AML-193 (cell line): ENCODE measurements at regions not wholly inside any gene's neighbourhood (a gene's known extent, or its start where the extent isn't known, plus 50 kb on each side); places are given as distances from the start of the nearest gene placed in this dataset.

Experiments
- DNase-seq, 2 experiments: peaks; one replicate each; lab custom pipeline; 2025; lab: John Stamatoyannopoulos, UW

DNA sequence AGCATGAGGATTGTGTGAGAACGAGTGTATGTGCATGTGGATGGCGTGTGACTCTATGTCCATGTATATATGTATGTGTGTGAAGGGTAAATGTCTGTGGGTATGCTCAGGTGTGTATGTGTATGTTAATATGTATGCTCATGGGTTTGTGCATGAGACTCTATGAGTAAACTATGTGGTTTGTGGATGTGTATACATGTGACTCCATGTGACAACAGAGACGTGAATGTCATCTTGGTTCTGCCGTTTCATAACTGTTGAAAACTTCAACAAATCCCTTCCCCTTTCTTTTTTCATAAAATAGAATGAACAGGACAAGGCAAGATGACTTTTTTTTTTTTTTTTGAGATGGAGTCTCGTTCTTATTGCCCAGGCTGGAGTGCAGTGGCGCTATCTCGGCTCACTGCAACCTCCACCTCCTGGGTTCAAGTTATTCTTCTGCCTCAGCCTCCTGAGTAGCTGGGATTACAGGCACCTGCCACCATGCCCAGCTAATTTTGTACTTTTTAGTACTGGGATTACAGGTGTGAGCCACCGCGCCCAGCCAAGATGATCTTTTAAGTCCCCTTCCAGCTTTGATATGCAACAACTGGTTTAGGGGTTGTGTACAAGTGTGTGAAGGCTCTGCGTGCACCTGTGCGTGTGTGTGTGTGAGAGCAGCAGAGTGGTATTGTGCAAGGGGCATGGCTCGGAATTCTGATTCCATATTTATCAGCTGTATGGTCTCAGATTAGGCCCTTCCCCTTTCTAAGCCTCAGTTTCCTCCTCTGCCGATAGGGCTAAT, 106.3 kb downstream of the EBNA1BP2 start:
- DNase-seq: no peak

DNA sequence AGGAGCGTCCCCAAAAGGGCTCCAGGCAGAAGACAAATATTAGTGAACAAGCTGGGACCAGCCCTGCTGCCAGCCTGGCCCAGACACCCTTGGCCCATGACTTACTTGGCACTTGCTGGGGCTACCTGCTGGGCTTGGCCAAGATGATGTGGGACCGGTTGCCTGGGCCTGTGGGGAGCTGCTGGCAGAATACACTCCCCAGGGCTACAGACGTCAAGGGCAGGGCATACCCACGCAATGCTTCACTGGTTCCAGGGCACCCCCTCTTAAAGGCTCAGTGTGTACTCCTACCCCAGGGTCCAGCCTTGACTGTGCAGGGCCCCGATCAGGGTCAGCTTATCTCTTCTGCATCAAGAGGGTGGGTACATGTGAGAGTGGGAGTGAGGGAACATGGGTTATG, 106.5 kb upstream of the SLC2A1 start:
- DNase-seq: no peak

DNA sequence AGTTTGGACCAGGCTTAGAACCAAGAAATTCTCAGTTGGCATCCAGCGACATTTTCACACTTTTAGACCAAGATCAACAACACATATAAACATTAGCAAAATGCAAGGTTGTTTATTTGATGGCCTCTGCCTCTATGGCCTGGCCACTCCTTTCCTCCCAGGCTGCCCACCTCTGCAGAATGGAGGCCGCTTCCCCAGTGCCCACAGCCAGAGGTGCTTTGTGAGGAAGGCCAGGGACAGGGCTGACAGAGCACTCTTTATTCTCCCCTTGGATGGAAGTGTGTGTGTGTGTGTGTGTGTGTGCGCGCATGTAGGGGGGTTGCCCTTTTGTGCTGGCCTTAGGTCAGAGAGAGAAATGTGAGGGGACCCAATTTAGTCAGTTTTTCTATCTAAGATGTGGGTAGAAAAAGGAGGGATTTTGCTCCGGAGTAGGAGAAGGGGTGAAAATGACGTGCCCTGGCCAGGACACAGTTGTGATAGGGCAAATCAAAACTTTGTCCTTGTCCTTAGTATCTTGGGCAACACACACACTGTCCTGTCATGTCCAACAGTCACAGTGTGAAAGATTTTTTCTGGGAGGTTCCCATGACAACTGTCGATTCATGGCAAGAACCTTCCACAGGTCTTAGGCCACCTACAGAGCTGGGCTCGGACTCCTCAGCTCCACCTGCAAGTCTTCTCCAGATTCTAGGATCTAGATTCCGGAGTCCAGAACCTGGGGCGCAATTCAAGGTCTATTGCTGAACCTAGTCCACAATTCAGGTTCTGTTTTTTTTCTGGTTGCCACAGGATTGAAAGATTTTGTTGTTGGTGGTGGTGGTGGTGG, 104.9 kb upstream of the SLC2A1 start:
- no peak for DNase-seq

DNA sequence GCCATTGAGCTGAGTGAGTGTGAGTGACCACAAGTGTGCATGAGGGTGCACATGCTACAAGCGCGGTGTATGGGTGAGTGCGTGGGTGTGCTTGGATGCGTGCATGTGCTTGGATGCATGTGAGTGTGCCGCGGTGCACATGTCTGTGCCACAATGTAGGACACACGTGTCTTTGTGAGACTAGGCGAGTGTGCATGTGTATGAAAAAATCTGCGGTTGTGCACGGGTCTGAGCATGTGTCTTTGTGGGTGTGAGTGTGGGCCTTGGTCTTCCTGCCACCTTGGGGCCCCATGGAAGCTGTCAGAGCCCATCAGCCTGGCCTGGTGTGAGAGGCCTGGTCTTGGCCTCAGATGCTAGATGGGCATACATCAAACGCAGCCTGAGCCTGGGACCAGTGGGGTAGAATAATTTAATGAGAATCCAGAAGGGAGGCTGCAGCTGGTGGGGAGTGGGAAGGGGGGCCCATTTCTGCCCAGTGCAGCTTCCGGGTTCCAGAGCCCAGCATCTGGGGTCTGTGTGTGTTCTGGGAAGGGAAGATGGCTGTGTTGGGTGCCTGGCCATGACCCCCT, 103.9 kb upstream of the SLC2A1 start:
- no peak for DNase-seq

DNA sequence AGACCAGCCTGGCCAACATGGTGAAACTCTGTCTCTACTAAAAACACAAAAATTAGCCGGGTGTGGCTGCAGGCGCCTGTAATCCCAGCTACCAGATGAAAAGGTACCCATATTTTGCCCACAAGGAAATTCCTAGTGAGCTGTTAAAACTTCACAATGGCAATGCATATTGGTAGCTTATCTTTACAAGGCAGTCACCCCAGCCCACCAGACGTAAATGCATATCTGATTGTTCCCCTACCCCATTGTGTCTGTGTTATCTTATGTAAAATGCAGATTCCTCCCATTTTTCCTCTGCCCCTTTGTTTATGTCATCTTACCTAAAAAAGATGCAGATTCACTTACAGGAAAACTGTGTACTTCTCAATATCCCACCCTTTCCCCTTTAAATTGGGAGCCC, 103.1 kb upstream of the SLC2A1 start:
- no peak for DNase-seq

DNA sequence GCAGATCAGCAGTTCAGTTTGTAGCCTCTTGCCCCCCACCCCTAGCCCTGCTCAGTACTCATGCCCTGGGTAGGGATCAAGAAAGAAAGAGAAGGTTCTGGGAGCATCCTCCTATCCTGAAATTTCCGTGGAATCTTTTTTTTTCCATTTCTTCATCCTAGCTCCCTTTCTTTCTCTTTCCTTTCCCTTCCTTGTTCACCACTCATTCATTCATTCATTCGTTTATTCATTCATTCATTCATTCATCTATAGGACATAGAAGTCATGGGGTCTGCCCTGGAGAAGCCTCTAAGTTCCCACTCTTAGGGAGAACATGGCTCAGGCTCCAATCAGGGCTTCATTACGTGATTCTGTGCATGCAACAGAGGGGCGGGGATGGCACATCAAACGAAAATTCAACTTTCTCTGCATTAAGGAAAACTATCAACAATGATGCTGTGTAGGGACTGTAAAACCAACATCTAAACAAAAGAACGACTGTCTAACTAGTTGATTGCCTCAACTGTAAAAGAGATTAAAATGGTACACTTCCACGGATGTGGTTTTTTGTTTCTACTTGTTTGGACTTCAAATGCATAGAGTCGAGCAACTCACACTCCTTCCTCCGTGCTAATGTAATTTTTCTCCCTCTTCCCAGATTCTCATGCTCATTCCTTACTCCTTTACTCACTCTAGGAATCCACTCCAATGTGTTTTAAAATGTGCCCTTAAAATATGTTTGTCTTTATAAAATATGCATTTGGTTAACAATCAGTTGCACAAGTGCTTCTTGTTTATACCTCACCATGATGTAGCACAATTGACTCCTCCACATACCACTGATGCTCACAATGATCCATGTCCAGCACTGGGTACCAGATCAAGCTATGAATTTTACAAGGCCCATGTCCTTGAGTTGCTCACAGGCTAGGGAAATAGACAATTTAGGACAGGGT, 101.2 kb upstream of the SLC2A1 start:
- DNase-seq: no peak

DNA sequence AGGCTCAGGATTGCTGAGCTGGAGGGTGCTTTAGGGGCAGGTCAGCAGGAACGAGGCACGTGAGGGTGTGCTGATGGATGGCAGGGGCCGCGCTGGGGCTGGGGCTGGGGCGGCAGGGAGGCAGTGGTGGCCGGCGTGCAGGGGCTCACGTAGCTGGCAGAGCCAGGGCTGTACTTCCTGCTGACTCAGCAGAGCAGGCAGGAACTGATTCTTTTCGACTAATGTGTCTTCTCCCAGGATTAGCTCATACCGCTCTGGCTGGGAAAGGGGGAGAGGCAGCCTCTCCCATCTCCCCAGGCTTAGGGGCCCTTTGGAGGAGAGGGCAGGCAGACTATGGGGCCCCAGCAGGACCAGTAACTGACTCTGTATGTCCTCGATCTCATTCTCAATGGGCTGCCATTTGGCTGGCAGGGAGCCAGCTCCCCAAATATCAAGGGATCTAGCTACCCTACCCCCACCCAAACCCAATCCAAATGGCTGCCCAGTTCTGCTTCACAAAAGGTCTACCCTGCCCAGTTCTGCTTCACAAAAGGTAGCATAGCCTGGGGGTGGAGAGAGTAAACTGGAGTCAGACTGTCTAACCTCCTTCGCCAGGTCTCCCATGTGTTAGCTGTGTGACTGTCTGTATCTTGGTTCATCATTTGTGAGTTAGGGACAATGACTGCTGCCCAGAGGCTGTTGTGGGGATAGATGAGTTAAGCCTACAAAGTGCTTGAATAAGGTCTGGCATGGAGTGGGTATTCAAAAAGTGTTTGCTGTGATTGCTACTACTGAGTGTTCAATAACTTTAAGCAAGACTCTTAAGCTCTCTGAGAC, 100.1 kb upstream of the SLC2A1 start:
- DNase-seq: no peak

DNA sequence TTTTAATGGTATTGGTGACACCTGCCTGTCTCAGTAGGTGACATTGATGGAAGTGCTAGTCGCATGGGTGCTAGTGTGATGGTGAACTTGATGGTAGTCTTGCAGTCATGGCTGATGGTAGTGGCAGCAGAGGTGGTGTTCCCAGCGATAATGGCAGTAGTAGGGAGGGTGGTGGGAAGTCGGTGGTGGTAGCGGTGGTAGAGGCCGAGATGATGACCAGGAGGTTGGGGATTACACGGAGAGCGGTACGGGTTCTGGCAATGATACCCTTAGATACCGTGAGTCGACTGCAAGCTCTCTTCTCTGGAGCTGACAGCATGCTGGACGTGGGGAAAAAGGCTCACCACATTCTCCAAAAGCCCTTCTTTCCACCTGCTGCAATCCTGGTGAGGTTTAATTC, 99.4 kb upstream of the SLC2A1 start:
- no peak for DNase-seq

DNA sequence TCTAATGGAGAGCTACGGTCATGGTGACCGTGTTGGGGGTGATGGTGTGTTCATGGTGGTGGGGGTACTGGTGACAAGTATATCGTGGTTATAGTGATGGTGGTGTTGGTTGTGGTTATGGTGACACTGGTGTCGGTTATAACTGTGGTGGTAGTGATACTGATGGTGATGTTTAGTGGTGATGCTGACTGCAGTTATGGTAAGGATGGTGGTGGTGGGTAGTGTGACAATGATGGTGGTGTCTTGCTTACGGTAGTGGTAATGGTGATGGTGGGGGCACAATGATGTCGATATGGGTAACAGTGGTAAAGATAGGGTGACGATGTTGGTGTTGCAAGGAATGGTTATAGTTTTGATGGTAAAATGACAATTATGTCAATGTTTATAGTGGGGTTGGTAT, 98.9 kb upstream of the SLC2A1 start:
- DNase-seq: no peak

DNA sequence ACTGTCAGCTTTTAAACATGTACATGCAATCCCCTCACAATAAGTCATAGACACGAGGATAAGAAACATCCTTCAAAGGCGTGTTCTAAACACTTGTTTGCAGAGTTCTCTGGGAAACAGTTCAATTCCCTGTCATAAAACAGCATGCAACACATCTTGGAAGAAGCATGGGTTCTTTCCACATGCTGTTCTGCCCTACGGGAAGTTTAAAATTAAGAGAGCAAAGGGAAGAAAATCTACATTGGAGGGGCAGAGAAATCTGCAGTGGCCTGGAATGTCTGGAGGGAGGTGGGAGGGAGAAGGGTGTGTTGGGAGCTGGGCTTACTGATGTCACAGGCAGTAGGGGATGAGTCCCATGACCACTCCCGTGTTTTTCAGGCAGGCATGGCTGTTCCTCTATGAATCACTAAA, 98.3 kb upstream of the SLC2A1 start:
- DNase-seq: no peak

DNA sequence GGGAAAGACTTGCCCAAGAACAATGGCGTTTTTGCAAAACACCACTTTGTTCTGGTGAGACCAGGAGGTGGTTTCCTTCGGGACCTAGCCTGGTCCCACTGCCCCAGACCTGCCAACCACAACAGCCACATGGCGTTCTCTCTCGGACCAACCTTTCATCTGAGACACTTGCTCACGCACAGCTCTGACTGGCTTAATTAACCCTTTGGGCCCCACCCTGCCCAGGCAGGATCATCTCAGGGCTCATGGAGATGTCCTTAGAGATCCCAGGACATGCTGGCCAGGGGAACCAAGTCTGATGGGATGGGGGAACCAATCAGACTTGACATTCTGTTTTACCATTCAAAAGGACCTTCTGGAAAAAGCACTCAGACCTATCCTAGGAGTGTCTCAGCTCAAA, 97.8 kb upstream of the SLC2A1 start:
- no peak for DNase-seq

DNA sequence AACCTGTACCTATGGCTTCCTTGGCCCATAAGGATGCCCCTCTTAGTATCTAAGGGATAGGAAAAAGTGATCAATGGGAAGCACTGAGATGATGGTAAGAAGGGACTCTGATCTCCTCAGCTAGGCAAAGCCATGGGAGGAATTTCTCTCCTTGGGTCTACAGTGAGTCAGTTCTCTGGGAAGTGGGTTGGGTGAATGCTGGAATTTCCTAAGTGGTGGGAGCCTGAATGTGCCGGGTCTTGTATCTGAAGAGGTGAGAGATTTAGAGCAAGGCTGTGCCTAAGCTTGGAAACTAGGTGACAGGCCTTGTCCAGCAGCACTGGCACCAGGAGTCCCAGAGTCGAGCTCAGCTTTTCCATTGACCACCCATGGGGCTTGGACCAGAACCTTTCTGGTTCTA, 96.3 kb upstream of the SLC2A1 start:
- DNase-seq: no peak

DNA sequence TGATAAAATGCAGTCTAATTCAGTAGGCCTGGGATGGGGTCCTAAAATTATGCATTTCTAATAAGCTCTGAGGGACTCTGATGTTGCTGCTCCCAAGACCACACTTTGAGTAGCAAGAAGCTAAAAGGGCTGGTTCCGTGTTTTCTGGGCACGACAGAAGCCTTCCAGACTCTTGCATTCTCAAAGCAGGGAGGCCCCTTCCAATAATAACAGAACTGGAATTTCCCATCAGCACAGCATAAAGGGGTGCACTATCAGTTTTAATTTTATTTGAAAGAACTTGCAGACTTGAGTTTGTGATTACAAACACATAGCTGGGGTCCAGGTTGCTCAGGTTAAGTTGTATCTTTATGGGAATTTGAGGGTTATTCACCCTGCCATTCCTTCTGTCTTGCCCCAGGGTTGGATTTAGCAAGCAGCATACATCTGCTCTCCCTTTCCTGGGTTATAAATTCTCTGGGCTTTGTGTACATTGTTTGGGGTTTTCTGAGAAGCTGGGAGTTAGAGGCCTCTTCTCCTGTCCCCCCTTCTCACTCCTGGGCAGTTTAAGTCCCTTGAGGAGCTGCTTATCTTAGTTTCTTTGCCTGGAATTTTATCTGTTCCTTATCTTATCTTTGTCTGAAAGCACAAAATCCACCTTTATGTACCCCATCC, 94.2 kb upstream of the SLC2A1 start:
- no peak for DNase-seq

DNA sequence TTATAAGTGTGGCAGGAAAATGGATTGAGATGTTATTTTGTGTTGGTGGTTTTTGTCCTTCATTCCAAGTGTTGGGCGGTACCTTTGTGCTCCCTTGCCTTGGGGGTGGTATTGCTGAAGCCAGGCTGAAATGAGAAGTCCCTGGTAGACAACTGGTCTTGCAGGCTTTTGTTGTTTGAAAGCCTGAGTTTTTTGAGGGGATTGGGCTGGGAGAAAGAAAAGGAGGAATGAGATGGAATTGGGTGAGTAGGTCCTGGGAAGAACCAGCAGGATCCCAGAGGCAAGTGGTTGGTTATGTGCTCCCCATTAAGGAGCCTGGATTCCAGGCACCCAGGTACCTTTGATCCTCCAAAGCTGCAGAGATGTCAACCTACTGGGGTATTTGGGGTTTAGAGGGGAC, 93.7 kb upstream of the SLC2A1 start:
- DNase-seq: no peak

DNA sequence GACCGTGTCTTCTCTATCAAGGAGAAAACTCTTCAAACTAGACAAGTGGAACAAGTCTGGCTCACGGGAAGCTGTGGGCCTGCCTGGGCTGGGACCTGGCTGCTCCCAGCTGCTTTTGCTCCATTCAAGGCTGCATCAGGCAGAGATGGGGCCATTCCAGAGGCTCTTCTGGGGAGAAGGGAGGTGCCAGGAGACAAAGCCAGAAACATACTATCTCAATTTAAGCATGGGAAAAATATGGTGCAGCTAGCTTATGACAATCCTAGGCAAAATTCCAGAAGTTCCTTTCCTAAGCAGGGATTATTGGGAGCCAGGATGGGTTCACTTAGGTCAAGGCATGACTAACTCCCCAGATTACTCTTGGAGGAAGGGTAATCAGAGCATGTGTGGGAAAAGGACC, 90.8 kb upstream of the SLC2A1 start:
- no peak for DNase-seq

DNA sequence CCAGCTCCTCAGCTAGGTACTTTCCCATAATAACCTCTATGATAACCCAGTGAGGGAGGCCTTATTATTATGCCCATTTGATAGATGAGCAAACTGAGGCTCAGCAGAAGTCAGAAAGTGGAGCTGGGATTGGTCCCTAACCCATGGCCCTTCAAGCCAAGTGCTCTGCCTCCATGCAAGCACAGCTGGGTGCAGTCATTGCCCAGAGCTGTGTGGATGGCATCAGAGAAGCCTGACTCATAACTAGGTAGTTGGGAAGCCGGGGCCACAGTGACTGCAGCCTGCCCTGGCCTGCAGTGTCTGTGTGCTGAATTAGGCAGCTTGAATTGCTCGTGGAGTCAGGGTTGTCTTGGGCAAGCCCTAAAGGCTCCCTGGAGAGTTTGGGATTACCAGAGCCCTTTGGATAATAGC, 89.9 kb upstream of the SLC2A1 start:
- no peak for DNase-seq

DNA sequence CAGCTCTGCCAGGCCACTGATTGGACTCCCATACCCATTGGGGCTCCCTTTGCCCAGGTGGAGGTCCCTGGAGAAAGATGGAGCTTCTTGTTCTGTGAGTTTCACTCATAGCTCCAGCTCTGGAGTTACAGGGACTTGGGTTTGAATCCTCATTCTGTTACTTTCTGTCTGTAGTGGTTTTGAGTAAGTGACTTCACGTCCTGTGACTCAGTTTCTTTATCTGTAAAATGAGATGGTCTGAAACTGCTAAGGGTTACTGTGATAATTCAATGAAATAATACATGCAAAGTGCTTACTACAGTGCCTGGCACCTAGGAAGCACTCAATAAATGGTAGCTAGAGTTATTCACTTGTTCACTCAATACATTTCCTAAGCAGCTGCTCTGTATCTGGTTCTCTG, 88.5 kb upstream of the SLC2A1 start:
- no peak for DNase-seq

DNA sequence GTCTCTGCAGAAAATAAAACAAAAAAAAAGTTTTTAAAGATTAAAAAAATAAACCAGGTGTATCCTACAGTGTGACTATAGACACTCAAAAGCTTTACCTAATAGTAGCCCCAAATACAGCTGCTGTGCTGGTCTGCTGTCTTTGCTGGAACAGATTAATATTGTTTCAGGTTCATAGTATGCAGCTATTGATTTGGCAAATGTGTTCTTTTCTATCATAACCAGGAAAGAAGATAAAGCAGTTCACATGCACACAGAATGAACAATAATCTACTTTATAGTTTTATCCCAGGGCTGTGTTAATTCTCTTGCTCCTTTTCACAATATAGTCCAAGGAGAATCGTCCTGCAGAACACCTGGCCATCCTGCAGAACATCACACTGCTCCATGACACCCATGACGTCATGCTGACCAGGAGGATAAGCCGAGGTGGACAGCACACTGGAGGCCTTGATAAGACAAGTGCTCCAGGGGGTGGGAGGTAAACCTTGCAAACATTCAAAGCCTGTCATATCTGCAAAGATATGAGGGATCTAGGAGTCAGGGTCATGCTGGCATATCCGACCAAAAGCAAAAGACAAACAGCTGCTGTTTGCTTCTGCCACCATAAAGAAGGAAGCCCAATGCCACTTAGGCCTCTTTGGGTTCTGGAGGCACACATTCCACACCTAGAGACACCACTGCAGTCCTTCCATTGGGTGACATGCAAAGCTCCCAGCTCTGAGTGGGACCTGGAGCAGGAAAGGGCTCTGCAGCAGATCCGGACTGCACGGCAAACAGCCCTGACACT, 86.1 kb upstream of the SLC2A1 start:
- no peak for DNase-seq

DNA sequence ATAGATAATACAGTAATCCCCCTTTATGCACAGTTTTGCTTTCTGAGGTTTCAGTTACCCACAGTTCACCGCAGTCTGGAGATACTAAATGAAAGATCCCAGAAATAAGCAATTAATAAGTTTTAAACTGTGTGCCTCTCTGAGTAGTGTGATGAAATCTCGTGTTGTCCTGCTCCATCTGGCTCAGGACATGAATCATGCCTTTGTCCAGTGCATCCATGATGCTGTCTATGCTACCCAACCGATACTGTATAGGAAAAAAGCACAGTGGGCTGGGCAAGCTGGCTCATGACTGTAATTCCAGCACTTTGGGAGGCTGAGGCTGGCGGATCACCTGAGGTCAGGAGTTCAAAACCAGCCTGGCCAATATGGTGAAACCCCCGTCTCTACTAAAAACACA, 85.0 kb upstream of the SLC2A1 start:
- no peak for DNase-seq
